Stimulated activated naive CD4-positive, alpha-beta T cell (primary cell): ENCODE measurements at regions not wholly inside any gene's neighbourhood (a gene's known extent, or its start where the extent isn't known, plus 50 kb on each side); places are given as distances from the start of the nearest gene placed in this dataset.
"Not testable (repeated sequence)": the region's sequence is repeated elsewhere in the genome, so short reads cannot be mapped to it uniquely, and the experiment has no call there.

ENCODE experiments used
- DNase-seq, 6 experiments: peaks; one replicate each; lab custom pipeline; 2025; lab: John Stamatoyannopoulos, UW

DNA sequence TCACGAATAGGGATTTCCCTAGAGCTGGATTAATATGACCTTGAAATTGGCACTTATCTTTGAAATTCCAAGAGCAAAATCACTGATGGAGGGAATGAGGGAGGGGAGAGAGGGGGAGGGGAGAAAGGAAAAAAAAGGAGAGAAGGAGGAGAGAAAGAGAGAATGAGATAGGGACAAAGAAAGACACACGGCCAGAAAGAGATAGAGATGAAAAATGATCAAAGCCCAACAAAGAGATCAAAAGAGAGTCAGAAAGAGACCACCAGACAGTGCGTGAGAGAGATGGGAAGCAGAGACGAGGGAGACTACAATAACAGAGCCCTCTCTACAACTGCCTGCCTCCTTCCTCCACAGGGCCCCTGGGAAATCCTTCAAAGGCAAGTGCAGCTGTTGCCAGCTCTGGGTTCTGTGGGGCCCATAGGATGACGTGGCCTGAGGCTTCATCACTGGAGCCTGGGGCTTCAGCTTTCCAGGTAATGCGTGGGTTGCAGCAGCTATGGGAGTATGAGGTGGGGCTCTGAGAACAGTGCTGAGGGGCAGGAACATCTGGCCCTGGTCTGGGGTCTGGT is 58.3 kb upstream of the SHB start:
- DNase-seq: no peak

DNA sequence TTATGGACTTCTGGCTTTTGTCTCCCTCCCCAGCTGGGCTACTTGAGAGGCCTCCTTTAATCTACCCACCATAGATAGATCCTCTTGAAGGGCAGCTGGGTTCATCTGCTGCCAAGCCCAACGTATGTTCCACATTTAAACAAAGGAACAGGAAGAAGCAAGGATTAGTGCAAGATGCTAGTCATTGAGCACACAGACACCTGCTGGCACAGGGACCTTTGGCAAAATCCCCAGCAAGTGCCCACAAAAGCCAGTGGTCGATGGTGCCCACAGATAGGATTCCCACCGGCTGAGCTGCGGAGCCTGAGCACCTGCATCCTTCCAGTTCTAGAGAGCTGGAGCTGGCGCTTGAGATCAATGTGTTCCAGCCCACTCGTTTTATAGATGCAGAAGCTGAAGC is 57.7 kb upstream of the SHB start:
- no peak for DNase-seq

DNA sequence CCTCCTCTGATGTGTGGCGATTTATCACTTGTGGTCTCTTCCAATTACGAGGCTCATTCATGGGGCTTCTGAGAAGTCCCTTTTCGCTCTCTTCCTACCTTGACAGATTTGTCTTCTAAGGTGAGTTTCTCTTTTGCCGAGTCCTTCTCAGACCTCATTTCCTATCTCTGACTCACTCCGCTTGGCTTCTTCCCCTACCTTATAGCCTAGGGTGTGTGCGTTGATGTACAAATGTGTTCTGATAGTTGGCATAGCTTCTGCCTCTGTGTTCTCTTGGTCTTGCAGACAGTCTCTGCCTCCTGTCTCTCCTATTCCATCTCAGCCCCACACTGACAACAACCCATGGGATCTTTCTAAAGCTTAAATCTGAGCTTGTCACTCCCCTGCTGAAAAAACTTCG is 56.9 kb upstream of the SHB start:
- DNase-seq: no peak

DNA sequence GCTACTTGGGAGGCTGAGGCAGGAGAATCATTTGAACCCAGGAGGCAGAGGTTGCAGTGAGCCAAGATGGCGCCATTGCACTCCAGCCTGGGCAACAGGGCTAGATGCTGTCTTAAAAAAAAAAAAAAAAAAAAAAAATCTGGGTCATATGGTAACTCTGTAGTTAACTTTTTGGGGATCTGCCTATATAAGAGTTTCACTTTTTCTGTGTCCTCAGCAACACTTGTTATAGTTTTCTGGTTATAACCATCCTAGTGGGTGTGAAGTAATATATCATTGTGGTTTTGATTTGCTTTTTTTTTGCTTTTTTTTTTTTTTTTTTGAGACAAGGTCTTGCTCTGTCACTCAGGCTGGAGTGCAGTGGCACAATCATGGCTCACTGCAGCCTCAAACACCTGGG is 54.3 kb upstream of the SHB start:
- DNase-seq: not testable (repeated sequence)

DNA sequence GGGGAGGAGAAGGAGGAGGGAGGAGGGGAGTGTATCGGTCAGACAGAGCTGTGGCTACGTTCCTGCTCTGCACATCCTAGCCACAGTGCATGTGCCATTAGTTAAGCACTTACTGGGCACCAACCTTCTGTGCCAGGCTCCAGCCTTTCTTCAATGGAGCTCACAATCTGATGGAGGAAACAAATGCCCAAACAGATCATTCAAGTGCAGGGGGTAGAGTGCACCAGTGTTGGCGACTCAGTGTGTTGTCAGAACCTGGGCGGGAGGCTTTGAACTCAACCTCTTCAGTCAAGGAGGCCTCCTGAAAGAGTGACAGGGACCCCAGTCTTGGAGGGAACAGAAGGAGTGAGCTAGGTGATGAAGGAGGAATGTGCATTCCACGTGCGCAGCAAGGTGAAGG is 51.9 kb upstream of the SHB start:
- no peak for DNase-seq

DNA sequence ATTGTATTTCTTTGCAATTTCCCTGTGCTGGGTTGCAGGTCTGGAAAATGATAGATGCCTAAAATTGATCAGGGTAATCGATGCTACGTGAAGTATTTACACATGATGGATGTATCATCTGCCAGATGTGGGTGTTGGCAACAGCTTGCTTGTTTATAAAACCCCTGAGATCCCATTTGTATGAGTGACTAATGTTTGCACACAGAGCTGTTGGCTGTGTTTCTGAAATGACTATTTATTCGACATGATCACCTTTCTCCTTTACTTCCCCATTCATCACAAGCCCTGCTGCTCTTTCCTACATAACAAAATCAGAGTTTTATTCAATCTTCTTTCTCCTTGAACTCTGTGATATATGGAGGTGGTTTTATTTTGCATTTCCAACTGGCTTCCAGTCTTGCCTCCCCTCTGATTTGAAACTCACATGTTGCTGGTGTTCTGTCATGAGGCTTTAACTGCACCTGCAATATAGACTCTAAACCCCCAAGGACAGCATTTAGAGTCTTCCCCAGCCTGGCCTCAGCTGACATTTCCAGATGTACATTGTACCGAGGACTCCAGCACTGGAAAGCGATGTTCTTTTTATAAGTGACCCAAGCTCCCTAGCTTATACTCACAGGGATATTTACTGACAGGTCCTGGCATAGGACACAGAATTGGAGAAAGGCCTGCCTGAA is 50.7 kb upstream of the SHB start:
- no peak for DNase-seq

DNA sequence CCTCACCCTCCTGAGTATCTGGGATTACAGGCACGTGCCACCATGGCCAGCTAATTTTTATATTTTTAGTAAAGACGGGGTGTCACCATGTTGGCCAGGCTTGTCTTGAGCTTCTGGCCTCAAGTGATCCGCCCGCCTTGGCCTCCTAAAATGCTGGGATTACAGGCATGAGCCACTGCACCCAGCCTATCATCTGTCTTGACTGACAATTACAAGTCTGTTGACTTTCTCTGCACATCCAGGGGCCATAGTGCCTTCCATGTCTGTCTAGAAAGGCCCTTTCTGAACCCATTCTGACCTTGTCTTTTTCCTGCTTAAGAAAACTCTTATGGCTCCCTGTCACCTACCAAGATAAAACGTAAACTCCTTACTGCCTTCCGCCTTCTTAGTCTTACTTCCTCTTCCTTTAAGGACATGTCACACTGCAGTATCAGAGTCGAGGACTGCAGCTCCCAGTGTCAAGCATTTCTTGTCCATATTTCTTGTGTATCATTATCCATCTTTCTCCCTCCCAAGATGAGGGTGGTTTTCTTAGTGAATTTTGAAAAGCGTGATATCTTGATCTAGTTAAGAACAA is 49.9 kb upstream of the SHB start:
- no peak for DNase-seq
